IMR-90 (cell line): ENCODE measurements at regions not wholly inside any gene's neighbourhood (a gene's known extent, or its start where the extent isn't known, plus 50 kb on each side); places are given as distances from the start of the nearest gene placed in this dataset.

Experiments
- ATAC-seq: fragments of 200-7000 bp; cut with Tn5 transposase; 2 replicates; pipeline ENCODE4 v1.9.1; 2020; ENCODE audit warnings: low read depth, mild to moderate bottlenecking, moderate library complexity
- BruUV-seq: library from RNA; stranded (reverse); fragments of 400-500 nt; replicated peaks from 2 replicates; lab custom pipeline; 2021; lab: Mats Ljungman, UMichigan
- CTCF ChIA-PET: fragments of 300-600 bp; formaldehyde crosslinking; extraction: SDS; loops from one replicate; lab custom pipeline; 2021; ENCODE audit warnings: antibody characterized with exemption; lab: Yijun Ruan, JAX
- POLR2A ChIA-PET: fragments of 300-600 bp; sonication (Branson Sonifier 250); formaldehyde crosslinking; loops from one replicate; lab custom pipeline; 2022; ENCODE audit warnings: antibody characterized with exemption; ENCODE audit not compliant: unreplicated experiment; lab: Charles Lee
- DNase-seq: peaks from one replicate; pipeline ENCODE4 v3.0.0; 2013
- H2AFZ ChIP-seq: replicated peaks from 2 replicates; pipeline ENCODE3; 2013; ENCODE audit warnings: low read length, mild to moderate bottlenecking; ENCODE audit not compliant: poor library complexity
- H2AK5ac ChIP-seq: 2 replicates; pipeline ENCODE4 v1.6.1; 2013; ENCODE audit warnings: low read depth, low read length, inconsistent platforms
- H2AK9ac ChIP-seq: replicated peaks from 2 replicates; pipeline ENCODE3; 2013; ENCODE audit warnings: mild to moderate bottlenecking, low read depth, low read length, moderate library complexity; ENCODE audit not compliant: poor library complexity
- H2BK120ac ChIP-seq: 2 replicates; pipeline ENCODE4 v1.6.1; 2013; ENCODE audit warnings: low read depth, low read length, inconsistent platforms
- H2BK15ac ChIP-seq: 3 replicates; pipeline ENCODE4 v1.6.1; 2013; ENCODE audit warnings: low read depth, low read length, inconsistent platforms
- H2BK20ac ChIP-seq: 2 replicates; pipeline ENCODE4 v1.6.1; 2013; ENCODE audit warnings: low read depth, mild to moderate bottlenecking, inconsistent platforms, low read length, moderate library complexity
- H2BK5ac ChIP-seq: 2 replicates; pipeline ENCODE4 v1.6.1; 2013; ENCODE audit warnings: mild to moderate bottlenecking, low read depth, low read length, inconsistent platforms; ENCODE audit not compliant: poor library complexity, severe bottlenecking
- H3K14ac ChIP-seq: replicated peaks from 2 replicates; pipeline ENCODE4 v1.6.1; 2013; ENCODE audit warnings: low read depth, low read length, inconsistent platforms
- H3K18ac ChIP-seq: 2 replicates; pipeline ENCODE4 v1.6.1; 2013; ENCODE audit warnings: low read depth, low read length, control low read depth
- H3K23ac ChIP-seq: 2 replicates; pipeline ENCODE4 v1.6.1; 2013; ENCODE audit warnings: low read depth, low read length, inconsistent platforms
- H3K27ac ChIP-seq: 2 replicates; pipeline ENCODE4 v1.5.1; 2013; ENCODE audit warnings: mild to moderate bottlenecking, control low read depth, low read length; ENCODE audit not compliant: insufficient read depth
- H3K27me3 ChIP-seq: 2 replicates; pipeline ENCODE4 v1.6.1; 2013; ENCODE audit warnings: low read length; ENCODE audit not compliant: control insufficient read depth, insufficient read depth
- H3K36me3 ChIP-seq: 2 replicates; pipeline ENCODE4 v1.6.1; 2013; ENCODE audit warnings: low read length, mixed read lengths; ENCODE audit not compliant: control insufficient read depth, insufficient read depth
- H3K4ac ChIP-seq: 2 replicates; pipeline ENCODE4 v1.6.1; 2013; ENCODE audit warnings: low read depth, low read length, inconsistent platforms
- H3K4me1 ChIP-seq: 2 replicates; pipeline ENCODE4 v1.6.1; 2013; ENCODE audit warnings: low read length, mixed read lengths; ENCODE audit not compliant: control insufficient read depth, insufficient read depth
- H3K4me2 ChIP-seq: 2 replicates; pipeline ENCODE4 v1.6.1; 2013; ENCODE audit warnings: low read depth, mild to moderate bottlenecking, control low read depth, low read length, moderate library complexity
- H3K4me3 ChIP-seq: 2 replicates; pipeline ENCODE4 v1.5.1; 2013; ENCODE audit warnings: low read depth, mild to moderate bottlenecking, control low read depth, low read length, moderate library complexity; ENCODE audit not compliant: insufficient read depth
- H3K56ac ChIP-seq: 2 replicates; pipeline ENCODE4 v1.6.1; 2013; ENCODE audit warnings: low read length, inconsistent platforms; ENCODE audit not compliant: insufficient read depth; ENCODE audit errors: extremely low read depth
- H3K79me1 ChIP-seq, 2 experiments: 2 replicates each; pipeline ENCODE4 v1.6.1; 2013; ENCODE audit warnings: low read length in 2 of 2, inconsistent platforms in 1 of 2, low read depth in 1 of 2
- H3K9ac ChIP-seq: 2 replicates; pipeline ENCODE4 v1.6.1; 2013; ENCODE audit warnings: low read depth, low read length, control low read depth
- H3K9me1 ChIP-seq: 2 replicates; pipeline ENCODE4 v1.6.1; 2013; ENCODE audit warnings: low read length, inconsistent platforms; ENCODE audit not compliant: insufficient read depth
- H3K9me3 ChIP-seq: 2 replicates; pipeline ENCODE4 v1.6.1; 2013; ENCODE audit warnings: low read length; ENCODE audit not compliant: control insufficient read depth, insufficient read depth
- H4K20me1 ChIP-seq: 2 replicates; pipeline ENCODE4 v1.6.1; 2013; ENCODE audit warnings: low read length, inconsistent platforms; ENCODE audit not compliant: insufficient read depth
- H4K5ac ChIP-seq: 2 replicates; pipeline ENCODE4 v1.6.1; 2013; ENCODE audit warnings: mild to moderate bottlenecking, low read depth, low read length, control low read depth
- H4K8ac ChIP-seq, 2 experiments: 2 replicates each; pipeline ENCODE4 v1.6.1; 2013; ENCODE audit warnings: low read depth in 2 of 2, low read length in 2 of 2, control low read depth in 1 of 2, inconsistent platforms in 1 of 2
- H4K91ac ChIP-seq: 2 replicates; pipeline ENCODE4 v1.6.1; 2013; ENCODE audit warnings: low read depth, low read length, inconsistent platforms; ENCODE audit not compliant: insufficient read depth
- BHLHE40 ChIP-seq: fragments of 150-350 bp; IDR thresholded peaks from 2 replicates; pipeline ENCODE4 v1.6.1; 2016; ENCODE audit warnings: mild to moderate bottlenecking, low read depth, low read length
- CEBPB ChIP-seq: IDR thresholded peaks from 2 replicates; pipeline ENCODE4 v1.6.1; 2012; ENCODE audit warnings: low read depth, low read length, improper control_type of control experiment
- MAFK ChIP-seq: IDR thresholded peaks from 2 replicates; pipeline ENCODE4 v1.6.1; 2012; ENCODE audit warnings: low read depth, low read length, improper control_type of control experiment
- MXI1 ChIP-seq: IDR thresholded peaks from 2 replicates; pipeline ENCODE4 v1.6.1; 2012; ENCODE audit warnings: low read depth, mild to moderate bottlenecking, low read length, moderate library complexity, borderline replicate concordance
- NFE2L2 ChIP-seq: fragments of 150-350 bp; IDR thresholded peaks from 2 replicates; pipeline ENCODE4 v1.6.1; 2016; ENCODE audit warnings: low read depth, mild to moderate bottlenecking, low read length
- POLR2A ChIP-seq: IDR thresholded peaks from 2 replicates; pipeline ENCODE4 v1.6.1; 2012; ENCODE audit warnings: mild to moderate bottlenecking, low read depth, low read length
- RAD21 ChIP-seq: IDR thresholded peaks from 2 replicates; pipeline ENCODE4 v1.6.1; 2012; ENCODE audit warnings: low read length, improper control_type of control experiment
- RCOR1 ChIP-seq: IDR thresholded peaks from 2 replicates; pipeline ENCODE4 v1.6.1; 2012; ENCODE audit warnings: mild to moderate bottlenecking, low read length, improper control_type of control experiment; ENCODE audit not compliant: insufficient replicate concordance
- RFX5 ChIP-seq: IDR thresholded peaks from 2 replicates; pipeline ENCODE4 v1.8.0; 2012; ENCODE audit warnings: low read depth, mild to moderate bottlenecking, low read length, moderate library complexity
- SMC3 ChIP-seq: fragments of 150-350 bp; IDR thresholded peaks from 2 replicates; pipeline ENCODE4 v1.6.1; 2016; ENCODE audit warnings: low read depth, mild to moderate bottlenecking, antibody characterized with exemption, low read length, moderate library complexity
- WGBS, 2 experiments: methylation state at CpG; one replicate each; pipeline versions ENCODE4 v1.1.5 to v1.1.7; 2013; ENCODE audit warnings: missing lambda C conversion rate in 2 of 2; ENCODE audit not compliant: insufficient read length in 1 of 2; ENCODE audit errors: extremely low coverage in 2 of 2; 5-methylcytosine and 5-hydroxymethylcytosine counted together
- dilution Hi-C: fragments of 300-500 bp; cut with HindIII; formaldehyde crosslinking; loops from one replicate; pipeline ENCODE4 v1.14.3; 2018; ENCODE audit warnings: low sequenced_read_pairs; ENCODE audit not compliant: unreplicated experiment
- in situ Hi-C: fragments of 300-500 bp; cut with MboI; formaldehyde crosslinking; loops from 3 replicates; pipeline ENCODE4 v1.14.3; 2019; ENCODE audit warnings: low sequenced_read_pairs, inconsistent platforms, mixed read lengths
- intact Hi-C: fragments of 100-400 bp; cut with micrococcal nuclease; formaldehyde crosslinking; loops from 2 replicates; pipeline ENCODE4 v1.10.0; 2022

DNA sequence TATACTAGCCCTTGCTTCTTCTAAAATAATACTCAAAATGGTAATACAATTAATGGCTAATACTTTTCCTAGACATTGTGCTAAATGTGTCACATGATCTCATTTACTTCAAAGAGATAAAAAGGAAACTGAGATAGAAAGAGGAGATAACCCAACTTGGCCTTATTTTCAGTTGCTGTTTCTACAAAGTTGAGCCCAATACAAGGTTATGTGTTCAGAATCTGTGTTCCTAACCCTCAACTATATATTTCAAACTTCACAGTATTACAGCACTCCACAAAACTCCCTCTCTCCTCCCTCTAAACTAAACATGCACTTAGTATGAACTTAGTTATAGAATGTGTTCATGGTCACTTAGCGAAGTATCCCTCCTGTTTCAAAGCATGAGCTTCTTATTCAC lies 277.9 kb downstream of the CCER1 start:
- Histone ChIP-seq H4K20me1 (no peaks in the 10 kb centered on the region), H2BK20ac (no peak overlapping the region), H4K5ac (no peak overlapping the region), H3K27me3 (no peaks in the 10 kb centered on the region), H3K79me1 (no peaks in the 10 kb centered on the region), H3K56ac (no peak overlapping the region), H3K36me3 (no peaks in the 10 kb centered on the region), H3K27ac (no peak overlapping the region), H3K9ac (no peak overlapping the region), H2BK5ac (no peak overlapping the region), H3K4ac (no peak overlapping the region), H2BK120ac (no peak overlapping the region), H3K18ac (no peak overlapping the region), H3K9me1 (no peaks in the 10 kb centered on the region), H3K4me2 (no peak overlapping the region), H3K23ac (no peak overlapping the region), H4K91ac (no peak overlapping the region), H4K8ac (no peak overlapping the region), H2AK9ac (no peak overlapping the region), H3K14ac (no peak overlapping the region), H2AFZ (no peak overlapping the region), H2AK5ac (no peak overlapping the region), H2BK15ac (no peak overlapping the region), H3K4me3 (no peak overlapping the region), H3K9me3 (no peaks in the 10 kb centered on the region), H3K4me1 (no peaks in the 10 kb centered on the region)
- ChIA-PET CTCF (no interaction called here), POLR2A (no interaction called here)
- no TSS peak for BruUV-seq
- dilution Hi-C loops: no loop called here
- in situ Hi-C loops: no loop called here
- DNase-seq (no peak), ATAC-seq (no peak)
- TF ChIP-seq POLR2A (no peak), MAFK (no peak), RCOR1 (no peak), RAD21 (no peak), RFX5 (no peak), BHLHE40 (no peak), SMC3 (no peak), MXI1 (no peak), CEBPB (no peak), NFE2L2 (no peak)
- intact Hi-C loops: no loop called here
- no CpG with 5 or more reads among the region's 1 CpG for WGBS, 2 experiments
